IPS-18c (cell line): ENCODE measurements at regions not wholly inside any gene's neighbourhood (a gene's known extent, or its start where the extent isn't known, plus 50 kb on each side); places are given as distances from the start of the nearest gene placed in this dataset.

Source experiments
- H3K4me3 ChIP-seq: 2 replicates; pipeline ENCODE4 v1.7.0; 2013; ENCODE audit warnings: low read depth, mild to moderate bottlenecking, low read length, moderate library complexity; ENCODE audit not compliant: insufficient read depth
- H3K9me3 ChIP-seq: one replicate; pipeline ENCODE4 v1.6.1; 2013; ENCODE audit warnings: mild to moderate bottlenecking, low read length, moderate library complexity; ENCODE audit not compliant: control insufficient read depth, insufficient read depth

GRCh38 chr1:63126104-63126503, 196.3 kb upstream of the FOXD3 start:
- no peak overlapping the region for H3K4me3 ChIP-seq
- no peaks in the 10 kb centered on the region for H3K9me3 ChIP-seq

DNA sequence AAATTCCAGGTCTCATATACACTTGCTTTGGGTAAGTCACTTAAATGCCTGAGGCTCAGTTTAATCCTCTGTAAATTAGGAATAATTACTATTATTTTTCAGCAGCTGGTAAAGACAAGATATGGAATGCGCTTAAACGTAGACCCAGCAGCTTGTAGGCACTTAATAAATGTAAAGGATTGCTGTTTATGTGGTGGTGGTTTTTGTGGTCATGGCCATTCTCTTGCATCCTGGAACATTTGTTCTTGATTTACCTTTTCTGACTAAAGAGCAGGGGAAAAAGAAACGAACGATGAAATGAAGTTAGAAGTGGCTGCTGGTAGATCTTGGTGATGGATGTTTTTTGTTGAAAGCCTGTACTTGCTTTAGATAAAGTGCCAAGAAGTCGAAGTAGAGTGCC, 195.0 kb upstream of the FOXD3 start:
- Histone ChIP-seq H3K4me3 (no peak overlapping the region), H3K9me3 (no peaks in the 10 kb centered on the region)

DNA sequence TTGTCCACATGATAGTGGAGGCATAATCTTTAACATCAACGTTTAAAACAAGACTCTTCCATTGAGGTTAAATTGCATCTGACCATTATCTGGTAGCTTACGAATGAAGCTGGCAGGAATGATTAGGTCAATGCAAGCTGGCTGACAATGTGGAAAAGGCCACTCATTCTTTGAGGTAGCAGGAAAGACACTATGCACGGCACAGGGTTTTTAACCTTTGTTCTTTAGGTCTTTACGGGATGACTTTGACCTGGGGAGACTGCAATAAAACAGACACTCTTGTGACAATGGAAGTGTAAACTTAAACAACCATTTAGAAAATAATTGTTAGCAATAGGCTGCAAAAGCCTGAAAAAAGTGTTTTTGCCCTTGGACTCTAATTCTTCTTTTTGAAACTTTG, 193.8 kb upstream of the FOXD3 start:
- H3K9me3 ChIP-seq: no peaks in the 10 kb centered on the region
- H3K4me3 ChIP-seq: no peak overlapping the region

DNA sequence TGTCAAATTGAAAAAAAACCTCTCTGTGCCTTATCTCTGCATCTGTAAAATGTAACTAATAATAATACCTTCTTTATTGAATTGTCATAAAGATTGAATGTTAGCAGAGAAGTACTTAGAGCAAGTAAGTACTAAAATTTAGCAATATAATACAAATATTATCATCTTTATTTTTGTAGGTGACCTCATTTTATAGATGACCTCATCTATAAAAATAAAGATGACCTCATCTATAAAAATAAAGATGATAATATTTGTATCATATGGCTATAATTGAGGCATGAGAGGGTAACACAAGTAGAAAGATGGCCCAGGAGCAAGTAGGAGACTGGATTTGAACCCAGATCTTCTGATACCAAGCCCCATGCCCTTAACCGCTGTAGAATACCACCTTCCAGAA, 193.2 kb upstream of the FOXD3 start:
- H3K4me3 ChIP-seq: no peak overlapping the region
- H3K9me3 ChIP-seq: no peaks in the 10 kb centered on the region

GRCh38 chr1:63129855-63130254, 192.5 kb upstream of the FOXD3 start:
- Histone ChIP-seq H3K9me3 (no peaks in the 10 kb centered on the region), H3K4me3 (no peak overlapping the region)

GRCh38 chr1:63134501-63135173, 187.7 kb upstream of the FOXD3 start:
- Histone ChIP-seq H3K4me3 (no peak overlapping the region), H3K9me3 (no peaks in the 10 kb centered on the region)

DNA sequence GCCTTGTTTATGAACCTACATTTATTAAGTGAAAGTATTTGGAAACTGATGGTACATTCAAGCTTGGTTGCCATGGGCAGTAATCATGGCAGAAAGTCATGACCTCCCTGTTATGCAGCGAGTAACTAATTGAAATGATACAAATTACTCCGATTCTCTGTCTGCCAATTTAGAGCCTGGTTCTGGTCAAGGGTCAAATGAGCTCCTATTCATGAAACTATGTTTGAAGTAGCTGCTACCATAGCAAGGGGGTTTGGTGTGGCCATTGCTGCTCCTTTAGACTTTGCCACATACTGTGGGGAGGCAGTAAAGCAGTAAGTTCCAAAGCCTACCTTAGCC, 187.2 kb upstream of the FOXD3 start:
- H3K9me3 ChIP-seq: no peaks in the 10 kb centered on the region
- no peak overlapping the region for H3K4me3 ChIP-seq

DNA sequence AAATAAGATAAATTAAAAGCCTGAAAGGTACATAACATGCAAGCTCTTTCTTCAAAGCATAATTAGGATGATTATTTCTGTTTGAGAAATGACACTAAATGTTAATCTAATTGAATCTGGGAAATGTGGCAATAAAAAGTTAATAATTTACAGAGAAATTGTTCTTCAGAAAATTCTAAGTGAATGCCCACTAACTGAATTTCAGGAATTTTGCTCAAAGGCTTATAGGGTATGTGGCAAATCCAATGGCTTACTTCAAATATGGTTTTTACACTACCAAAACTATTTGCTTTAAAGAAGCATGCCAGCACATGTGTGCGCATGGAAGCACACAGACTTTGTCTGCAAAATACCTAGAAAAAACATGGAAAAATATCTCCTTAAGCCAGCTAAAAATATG, 186.6 kb upstream of the FOXD3 start:
- no peaks in the 10 kb centered on the region for H3K9me3 ChIP-seq
- no peak overlapping the region for H3K4me3 ChIP-seq

DNA sequence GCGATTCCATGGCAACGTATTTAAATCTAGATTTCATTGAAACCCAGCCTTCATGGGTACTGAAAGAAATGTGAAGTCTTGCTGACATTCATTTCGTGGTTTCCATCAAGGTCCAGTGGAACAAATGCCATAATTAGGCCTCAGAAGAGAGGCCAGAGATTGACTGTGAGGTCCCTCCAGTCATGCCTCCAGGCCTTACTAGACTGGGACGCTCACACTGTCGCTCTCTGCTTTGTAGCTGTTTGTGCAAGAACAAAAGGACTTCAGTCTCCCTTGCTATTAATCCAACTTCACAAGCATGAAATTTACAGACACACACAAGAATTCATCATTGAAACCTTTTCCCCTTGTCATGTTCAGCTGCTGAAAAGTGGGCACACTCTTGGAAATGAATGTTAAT, 180.4 kb upstream of the FOXD3 start:
- H3K4me3 ChIP-seq: no peak overlapping the region
- H3K9me3 ChIP-seq: no peaks in the 10 kb centered on the region

- Histone ChIP-seq H3K4me3 (no peak overlapping the region), H3K9me3 (no peaks in the 10 kb centered on the region)
Measured at GRCh38 chr1:63143482-63143881, 178.9 kb upstream of the FOXD3 start.

DNA sequence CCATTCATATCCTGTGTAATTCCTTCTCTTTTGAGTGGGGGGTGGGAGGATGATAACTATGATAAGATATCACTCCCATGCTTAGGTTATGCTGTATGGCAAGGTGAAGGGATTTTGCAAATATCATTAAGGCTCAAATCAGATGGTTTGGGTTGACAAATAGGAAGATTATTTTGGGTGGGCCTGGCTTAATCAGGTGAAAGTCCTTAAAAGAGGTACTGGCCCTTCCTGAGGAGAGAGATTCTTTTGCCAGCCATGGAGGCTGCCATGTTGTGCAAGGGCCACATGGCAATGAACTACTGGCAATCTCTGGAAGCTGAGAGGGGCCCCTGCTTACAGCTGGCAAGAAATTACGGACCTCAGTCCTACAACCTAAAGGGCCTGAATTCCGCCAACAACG, 174.6 kb upstream of the FOXD3 start:
- H3K9me3 ChIP-seq: no peaks in the 10 kb centered on the region
- no peak overlapping the region for H3K4me3 ChIP-seq

- H3K9me3 ChIP-seq: no peaks in the 10 kb centered on the region
- no peak overlapping the region for H3K4me3 ChIP-seq
Measured at GRCh38 chr1:63148825-63149645, 173.3 kb upstream of the FOXD3 start.

DNA sequence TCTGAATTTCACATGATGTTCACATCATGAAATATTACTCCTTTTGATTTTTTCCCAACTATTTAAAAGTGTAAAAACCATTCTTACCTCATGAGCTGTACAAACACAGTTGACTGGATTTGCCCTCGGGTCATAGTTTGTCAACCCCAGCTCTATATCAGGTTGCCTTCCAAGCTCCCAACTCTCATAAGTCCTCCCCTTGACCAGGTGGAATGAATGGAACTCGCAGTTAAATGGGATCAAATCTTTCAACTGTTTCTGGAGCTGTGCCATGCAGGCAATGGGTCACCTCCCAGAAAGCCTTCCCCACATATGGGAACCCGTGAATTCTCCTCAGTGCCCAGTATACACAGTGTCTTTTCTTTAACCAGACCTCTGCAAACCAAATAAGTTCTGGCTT, 169.8 kb upstream of the FOXD3 start:
- Histone ChIP-seq H3K4me3 (no peak overlapping the region), H3K9me3 (no peaks in the 10 kb centered on the region)

DNA sequence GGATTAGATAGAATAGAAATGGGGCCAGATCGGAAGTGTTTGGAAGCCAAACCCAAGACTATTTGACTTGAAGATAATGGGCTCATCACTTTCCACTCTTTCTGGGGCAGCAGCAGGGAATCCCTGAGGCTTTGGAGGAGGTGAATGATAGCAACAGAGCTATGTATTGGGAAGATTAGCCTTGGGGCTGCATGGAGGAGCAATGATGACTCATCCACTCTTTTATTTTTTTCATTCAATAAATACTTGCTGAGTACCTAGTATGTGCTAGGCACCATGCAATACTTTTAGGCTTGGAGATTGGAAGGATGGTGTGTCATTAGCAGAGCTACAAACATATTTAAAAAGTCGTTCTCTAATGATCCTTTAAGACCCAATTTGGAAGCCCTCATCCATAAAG, 166.9 kb upstream of the FOXD3 start:
- Histone ChIP-seq H3K9me3 (no peaks in the 10 kb centered on the region), H3K4me3 (no peak overlapping the region)

DNA sequence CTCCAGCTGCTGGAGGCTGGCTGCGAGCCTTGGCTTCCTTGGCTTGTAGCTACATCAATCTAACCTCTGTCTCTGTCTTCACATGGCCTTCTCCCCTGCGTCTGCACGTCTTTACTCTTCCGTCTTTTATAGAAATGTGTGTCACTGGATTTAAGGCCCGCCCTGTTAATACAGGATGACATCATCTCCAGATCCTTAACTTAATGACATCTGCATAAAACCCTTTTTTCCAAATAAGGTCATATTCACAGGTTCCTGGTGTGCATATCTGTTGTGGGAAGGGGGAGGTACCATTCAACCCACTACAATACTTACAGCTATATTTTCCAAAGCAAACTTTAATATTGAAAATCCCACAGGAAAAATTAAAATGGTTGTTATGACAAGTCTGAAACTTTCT, 165.3 kb upstream of the FOXD3 start:
- Histone ChIP-seq H3K4me3 (no peak overlapping the region), H3K9me3 (no peaks in the 10 kb centered on the region)

GRCh38 chr1:63169057-63169456, 153.3 kb upstream of the FOXD3 start:
- Histone ChIP-seq H3K9me3 (no peaks in the 10 kb centered on the region), H3K4me3 (no peak overlapping the region)

DNA sequence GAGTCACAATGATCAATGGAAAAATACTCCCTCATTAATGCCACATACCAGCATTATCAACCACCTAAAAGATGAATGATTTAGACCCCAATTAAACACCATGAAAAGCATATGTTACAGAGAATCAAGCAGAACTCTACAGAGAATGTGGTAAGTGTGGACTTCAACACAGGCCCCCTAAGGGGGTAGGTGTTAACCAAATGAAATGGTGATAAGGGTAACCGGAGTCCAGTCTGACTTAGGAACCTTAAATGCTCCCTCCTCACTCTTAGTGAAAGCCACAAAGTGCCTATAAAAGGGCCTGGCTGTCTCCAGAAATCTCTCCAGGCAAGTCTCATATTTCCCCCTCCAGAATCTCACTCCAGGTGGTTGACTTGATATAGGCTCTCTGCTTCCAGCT, 149.2 kb upstream of the FOXD3 start:
- no peaks in the 10 kb centered on the region for H3K9me3 ChIP-seq
- no peak overlapping the region for H3K4me3 ChIP-seq

- no peak overlapping the region for H3K4me3 ChIP-seq
- no peaks in the 10 kb centered on the region for H3K9me3 ChIP-seq
Measured at GRCh38 chr1:63189677-63190076, 132.7 kb upstream of the FOXD3 start.

GRCh38 chr1:63190171-63190570, 132.2 kb upstream of the FOXD3 start:
- H3K4me3 ChIP-seq: no peak overlapping the region
- H3K9me3 ChIP-seq: no peaks in the 10 kb centered on the region
